Endodermal cell (in vitro differentiated cells): ENCODE measurements at regions not wholly inside any gene's neighbourhood (a gene's known extent, or its start where the extent isn't known, plus 50 kb on each side); places are given as distances from the start of the nearest gene placed in this dataset.

Experiments
- DNase-seq: peaks from one replicate; pipeline ENCODE4 v3.0.0-alpha.2; 2017
- H3K27ac ChIP-seq: 2 replicates; pipeline ENCODE4 v1.5.1; 2013; ENCODE audit warnings: mild to moderate bottlenecking, low read depth, low read length, moderate library complexity
- H3K27me3 ChIP-seq: 2 replicates; pipeline ENCODE4 v1.6.1; 2013; ENCODE audit warnings: mild to moderate bottlenecking, low read length, moderate library complexity; ENCODE audit not compliant: insufficient read depth, control insufficient read depth, poor library complexity, severe bottlenecking
- H3K36me3 ChIP-seq: 2 replicates; pipeline ENCODE4 v1.7.0; 2013; ENCODE audit warnings: mild to moderate bottlenecking, low read length, moderate library complexity; ENCODE audit not compliant: control insufficient read depth, insufficient read depth
- H3K4me1 ChIP-seq: one replicate; pipeline ENCODE4 v1.7.0; 2013; ENCODE audit warnings: low read length; ENCODE audit not compliant: control insufficient read depth, insufficient read depth
- H3K4me3 ChIP-seq: 2 replicates; pipeline ENCODE4 v1.5.1; 2013; ENCODE audit warnings: mild to moderate bottlenecking, low read length, moderate library complexity
- H3K9ac ChIP-seq: 2 replicates; pipeline ENCODE4 v1.6.1; 2013; ENCODE audit warnings: mild to moderate bottlenecking, low read length, moderate library complexity; ENCODE audit not compliant: poor library complexity, severe bottlenecking; ENCODE audit errors: extremely low read depth
- H3K9me3 ChIP-seq: 2 replicates; pipeline ENCODE4 v1.6.1; 2013; ENCODE audit warnings: mild to moderate bottlenecking, low read length, moderate library complexity; ENCODE audit not compliant: control insufficient read depth
- H3K27ac Mint-ChIP-seq: 2 replicates; pipeline ENCODE4 v1.8.0; 2020; ENCODE audit warnings: mixed read lengths
- H3K27me3 Mint-ChIP-seq: 2 replicates; pipeline ENCODE4 v1.8.0; 2021; ENCODE audit warnings: mild to moderate bottlenecking, mixed read lengths; ENCODE audit not compliant: insufficient read depth
- H3K36me3 Mint-ChIP-seq: 2 replicates; pipeline ENCODE4 v1.8.0; 2020; ENCODE audit warnings: low read depth, mixed read lengths
- H3K4me1 Mint-ChIP-seq: 2 replicates; pipeline ENCODE4 v1.8.0; 2020; ENCODE audit warnings: mixed read lengths
- H3K4me3 Mint-ChIP-seq: 2 replicates; pipeline ENCODE4 v1.8.0; 2020; ENCODE audit warnings: mild to moderate bottlenecking, moderate library complexity, mixed read lengths
- H3K9me3 Mint-ChIP-seq: 2 replicates; pipeline ENCODE4 v1.8.0; 2020; ENCODE audit warnings: mild to moderate bottlenecking, mixed read lengths
- CTCF ChIP-seq: fragments of 200-600 bp; sonication (generic); conservative IDR thresholded peaks from 2 replicates; pipeline ENCODE4 v1.5.0; 2021; ENCODE audit warnings: antibody characterized with exemption, mild to moderate bottlenecking
- WGBS, 2 experiments: methylation state at CpG; one replicate each; pipeline versions ENCODE4 v1.1.5 to v1.1.7; 2013; ENCODE audit warnings: missing lambda C conversion rate in 2 of 2, mixed read lengths in 1 of 2; ENCODE audit not compliant: insufficient coverage in 1 of 2, insufficient read length in 1 of 2; 5-methylcytosine and 5-hydroxymethylcytosine counted together

- peaks cover 5% of the 10 kb centered on the region for H3K4me1 Mint-ChIP-seq
- Histone ChIP-seq H3K4me3 (no peak overlapping the region), H3K9ac (no peak overlapping the region), H3K9me3 (no peaks in the 10 kb centered on the region), H3K36me3 (no peaks in the 10 kb centered on the region), H3K4me1 (no peaks in the 10 kb centered on the region), H3K27me3 (no peaks in the 10 kb centered on the region), H3K27ac (no peak overlapping the region)
- no peaks in the 10 kb centered on the region for H3K9me3 Mint-ChIP-seq
- WGBS, 2 experiments, result 85 to 95% methylated on average over 2 to 3 of the region's 3 CpGs
- TF ChIP-seq CTCF, result no peak
- no peaks in the 10 kb centered on the region for H3K36me3 Mint-ChIP-seq
- H3K27me3 Mint-ChIP-seq, result no peaks in the 10 kb centered on the region
- no peak overlapping the region for H3K27ac Mint-ChIP-seq
- H3K4me3 Mint-ChIP-seq, result no peak overlapping the region
- DNase-seq, result no peak
Observed at GRCh38 chr10:43820663-43821062, 172.0 kb upstream of the ZNF32 start.

GRCh38 chr10:43819464-43820230 is 171.0 kb upstream of the ZNF32 start:
- H3K9ac ChIP-seq, result no peak overlapping the region
- no peak overlapping the region for H3K4me3 ChIP-seq
- H3K9me3 ChIP-seq, result no peaks in the 10 kb centered on the region
- H3K4me1 ChIP-seq, result no peaks in the 10 kb centered on the region
- Mint-ChIP-seq H3K4me3 (no peak overlapping the region), H3K9me3 (no peaks in the 10 kb centered on the region), H3K27me3 (no peaks in the 10 kb centered on the region), H3K4me1 (peaks cover 5% of the 10 kb centered on the region), H3K36me3 (no peaks in the 10 kb centered on the region), H3K27ac (no peak overlapping the region)
- H3K27me3 ChIP-seq, result no peaks in the 10 kb centered on the region
- H3K27ac ChIP-seq, result no peak overlapping the region
- TF ChIP-seq CTCF, result no peak
- no peaks in the 10 kb centered on the region for H3K36me3 ChIP-seq
- 92 to 93% methylated on average over 7 to 22 of the region's 22 CpGs for WGBS, 2 experiments
- peak; percentile 32 for DNase-seq

DNA sequence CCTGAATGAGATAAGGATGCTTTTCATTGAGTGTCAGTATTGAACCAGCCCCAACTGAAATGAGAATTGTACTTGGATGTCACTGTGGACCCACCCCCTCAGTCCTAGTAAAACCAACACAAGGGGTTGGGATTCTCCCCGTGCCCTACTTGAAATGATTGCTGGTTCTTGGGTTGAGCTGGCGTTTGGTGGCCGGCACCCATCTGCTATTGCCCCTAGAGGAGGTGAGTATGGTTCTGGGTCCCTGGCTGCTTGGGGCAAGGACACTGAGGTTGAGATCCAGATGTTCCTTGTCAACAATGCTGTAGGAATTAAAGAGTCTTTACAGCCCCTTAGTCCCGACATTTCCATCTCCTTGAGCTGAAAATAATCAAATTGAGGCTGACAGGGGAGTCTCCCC is 170.0 kb upstream of the ZNF32 start:
- H3K27ac Mint-ChIP-seq, result no peak overlapping the region
- H3K9me3 Mint-ChIP-seq, result no peaks in the 10 kb centered on the region
- 84 to 100% methylated on average over 1 to 4 of the region's 4 CpGs for whole genome bisulfite sequencing, 2 experiments
- Histone ChIP-seq H3K9me3 (no peaks in the 10 kb centered on the region), H3K27me3 (no peaks in the 10 kb centered on the region), H3K9ac (no peak overlapping the region), H3K27ac (no peak overlapping the region), H3K4me1 (no peaks in the 10 kb centered on the region), H3K4me3 (no peak overlapping the region), H3K36me3 (no peaks in the 10 kb centered on the region)
- no peak for DNase-seq
- H3K4me1 Mint-ChIP-seq, result peaks cover 5% of the 10 kb centered on the region
- no peaks in the 10 kb centered on the region for H3K36me3 Mint-ChIP-seq
- TF ChIP-seq CTCF, result no peak
- no peaks in the 10 kb centered on the region for H3K27me3 Mint-ChIP-seq
- no peak overlapping the region for H3K4me3 Mint-ChIP-seq
